ENCODE measurements at regions not wholly inside any gene's neighbourhood (a gene's known extent, or its start where the extent isn't known, plus 50 kb on each side); places are given as distances from the start of the nearest gene placed in this dataset.

DNA sequence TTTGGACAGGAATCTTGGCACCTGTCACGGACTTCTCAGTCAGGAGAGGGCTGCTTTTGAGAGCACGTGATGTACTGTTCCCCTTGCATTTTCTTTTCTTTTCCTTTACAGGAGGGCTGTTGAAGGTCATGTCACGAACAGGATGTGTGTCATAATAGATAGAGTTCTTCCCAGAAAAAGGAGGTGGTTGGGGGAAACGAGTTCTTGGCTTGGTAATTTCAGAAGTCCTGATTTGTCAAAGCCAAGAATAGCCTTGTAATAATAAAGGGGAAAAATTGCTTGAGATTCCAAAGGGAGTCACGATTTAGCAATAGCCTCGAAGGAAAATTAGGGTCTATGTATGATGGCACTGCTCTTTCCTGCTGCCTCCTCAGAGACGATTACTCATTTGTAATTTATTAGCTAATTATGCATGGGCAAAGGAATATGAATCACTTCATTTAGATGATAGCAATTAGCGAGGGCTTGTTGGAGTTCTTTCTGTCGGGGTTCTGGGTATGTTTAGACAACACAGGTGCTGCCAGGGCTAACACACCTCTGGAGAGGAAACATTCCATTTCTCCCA, 277.7 kb upstream of the N4BP1 start:
- H3K4me3 Mint-ChIP-seq (ENCODE audit: unreplicated experiment): no peak overlapping the region
- H3K9me3 Mint-ChIP-seq (ENCODE audit: unreplicated experiment): peaks cover 2% of the 10 kb centered on the region
- no peak for TF ChIP-seq CTCF (IDR thresholded peaks at IDR 0.05; ENCODE audit: partially characterized antibody, unreplicated experiment)
- H3K4me1 Mint-ChIP-seq (ENCODE audit: low read depth, unreplicated experiment): peaks cover 20% of the 10 kb centered on the region
- H3K27me3 Mint-ChIP-seq (ENCODE audit: unreplicated experiment): peaks cover 2% of the 10 kb centered on the region
- no peak overlapping the region for H3K27ac Mint-ChIP-seq (ENCODE audit: unreplicated experiment)
- DNase-seq: no peak
- no peaks in the 10 kb centered on the region for H3K36me3 Mint-ChIP-seq (ENCODE audit: unreplicated experiment)

DNA sequence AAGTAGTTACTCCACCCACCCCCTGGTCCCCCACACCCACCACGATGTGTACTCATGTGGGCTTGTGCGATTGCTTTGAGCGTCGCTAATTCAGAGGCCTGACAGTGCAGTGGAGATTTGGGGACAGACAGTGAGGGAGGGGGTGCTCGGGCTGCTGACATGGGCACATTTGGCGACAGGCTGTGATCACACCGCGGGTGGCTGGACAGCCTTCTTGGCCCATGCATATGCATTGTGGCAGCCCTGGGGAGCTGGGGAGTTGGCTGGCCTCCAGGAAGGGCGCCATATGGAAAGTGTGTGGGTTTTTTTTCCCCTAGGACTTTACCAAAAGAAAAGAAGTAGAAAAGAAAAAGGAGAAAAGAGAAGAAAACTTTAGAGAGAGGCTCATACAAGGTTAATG, 275.5 kb upstream of the N4BP1 start:
- Mint-ChIP-seq H3K4me3 (ENCODE audit: unreplicated experiment) (peak overlapping the region; percentile 49), H3K9me3 (ENCODE audit: unreplicated experiment) (peaks cover 3% of the 10 kb centered on the region), H3K27ac (ENCODE audit: unreplicated experiment) (peak overlapping the region; percentile 69), H3K27me3 (ENCODE audit: unreplicated experiment) (peaks cover 2% of the 10 kb centered on the region), H3K36me3 (ENCODE audit: unreplicated experiment) (no peaks in the 10 kb centered on the region), H3K4me1 (ENCODE audit: low read depth, unreplicated experiment) (peaks cover 20% of the 10 kb centered on the region)
- peak; percentile 67 for DNase-seq
- no peak for TF ChIP-seq CTCF (IDR thresholded peaks at IDR 0.05; ENCODE audit: partially characterized antibody, unreplicated experiment)

GRCh38 chr16:48881272-48881671, 271.3 kb upstream of the N4BP1 start:
- no peak for TF ChIP-seq CTCF (IDR thresholded peaks at IDR 0.05; ENCODE audit: partially characterized antibody, unreplicated experiment)
- no peaks in the 10 kb centered on the region for H3K36me3 Mint-ChIP-seq (ENCODE audit: unreplicated experiment)
- H3K27ac Mint-ChIP-seq (ENCODE audit: unreplicated experiment): no peak overlapping the region
- H3K9me3 Mint-ChIP-seq (ENCODE audit: unreplicated experiment): peaks cover 3% of the 10 kb centered on the region
- H3K4me1 Mint-ChIP-seq (ENCODE audit: low read depth, unreplicated experiment): peaks cover 18% of the 10 kb centered on the region
- DNase-seq: no peak
- no peaks in the 10 kb centered on the region for H3K27me3 Mint-ChIP-seq (ENCODE audit: unreplicated experiment)
- no peak overlapping the region for H3K4me3 Mint-ChIP-seq (ENCODE audit: unreplicated experiment)

DNA sequence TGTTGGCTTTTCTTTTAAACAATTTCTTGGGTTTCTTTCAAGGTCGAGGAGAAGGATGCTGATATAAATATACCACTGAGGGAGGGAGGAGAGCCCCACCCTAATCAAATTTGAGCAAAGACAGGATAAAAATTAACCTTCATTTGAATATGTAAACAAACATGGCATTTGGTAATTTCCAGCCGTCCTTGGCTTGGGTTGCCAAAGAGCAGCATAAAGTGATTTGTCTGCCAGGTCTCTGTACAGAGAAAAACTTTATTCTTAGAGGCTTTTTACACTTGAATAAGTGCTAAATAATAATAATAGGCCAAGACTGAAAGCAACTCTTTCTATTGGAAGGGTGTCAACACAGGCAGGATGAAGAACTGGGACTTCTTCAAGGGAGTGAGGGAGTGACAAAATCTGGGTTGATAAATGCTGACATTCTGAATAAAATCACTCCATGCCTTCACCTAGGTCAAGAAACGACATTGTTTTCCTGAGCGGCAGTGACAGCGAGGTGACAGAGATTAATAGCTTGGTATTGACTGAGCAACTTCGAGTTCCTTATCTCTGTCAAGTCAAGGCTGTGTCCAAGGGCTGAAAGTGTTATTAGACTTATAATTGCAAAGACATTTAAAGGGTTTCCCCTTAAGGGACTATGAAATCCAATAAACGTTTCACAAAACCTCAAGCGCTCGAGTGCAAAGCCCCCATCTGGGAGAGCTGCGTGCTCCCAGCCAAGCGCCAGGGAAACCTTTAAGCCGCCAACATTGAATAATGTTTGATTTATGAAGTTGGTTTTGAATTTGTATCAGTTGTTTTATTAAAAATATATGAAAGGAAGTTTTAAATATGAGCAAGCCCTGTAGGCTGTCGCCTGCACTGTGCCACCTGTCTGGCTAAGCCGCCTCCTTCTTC, 269.5 kb upstream of the N4BP1 start:
- H3K27ac Mint-ChIP-seq (ENCODE audit: unreplicated experiment): no peak overlapping the region
- no peak for DNase-seq
- H3K9me3 Mint-ChIP-seq (ENCODE audit: unreplicated experiment): peaks cover 3% of the 10 kb centered on the region
- no peaks in the 10 kb centered on the region for H3K36me3 Mint-ChIP-seq (ENCODE audit: unreplicated experiment)
- peaks cover 4% of the 10 kb centered on the region for H3K4me1 Mint-ChIP-seq (ENCODE audit: low read depth, unreplicated experiment)
- no peak for TF ChIP-seq CTCF (IDR thresholded peaks at IDR 0.05; ENCODE audit: partially characterized antibody, unreplicated experiment)
- no peaks in the 10 kb centered on the region for H3K27me3 Mint-ChIP-seq (ENCODE audit: unreplicated experiment)
- no peak overlapping the region for H3K4me3 Mint-ChIP-seq (ENCODE audit: unreplicated experiment)

- DNase-seq: no peak
- H3K4me3 Mint-ChIP-seq (ENCODE audit: unreplicated experiment): no peak overlapping the region
- no peaks in the 10 kb centered on the region for H3K36me3 Mint-ChIP-seq (ENCODE audit: unreplicated experiment)
- peaks cover 3% of the 10 kb centered on the region for H3K4me1 Mint-ChIP-seq (ENCODE audit: low read depth, unreplicated experiment)
- no peak overlapping the region for H3K27ac Mint-ChIP-seq (ENCODE audit: unreplicated experiment)
- peaks cover 2% of the 10 kb centered on the region for H3K9me3 Mint-ChIP-seq (ENCODE audit: unreplicated experiment)
- no peak for TF ChIP-seq CTCF (IDR thresholded peaks at IDR 0.05; ENCODE audit: partially characterized antibody, unreplicated experiment)
- H3K27me3 Mint-ChIP-seq (ENCODE audit: unreplicated experiment): peaks cover 2% of the 10 kb centered on the region
These were observed 268.0 kb upstream of the N4BP1 start for GRCh38 chr16:48877946-48878345.

Measured in glutamatergic neuron (in vitro differentiated cells).